ENCODE measurements at regions not wholly inside any gene's neighbourhood (a gene's known extent, or its start where the extent isn't known, plus 50 kb on each side); places are given as distances from the start of the nearest gene placed in this dataset.

- Histone ChIP-seq H3K36me3 (ENCODE audit: control insufficient read depth in 4 of 4, insufficient read depth in 4 of 4, low read length in 3 of 4) (no peaks in the 10 kb centered on the region), H3K27me3 (replicated peaks in 2 of 5; ENCODE audit: control insufficient read depth in 4 of 5, insufficient read depth in 5 of 5, low read length in 4 of 5) (peaks cover 0 to 49% (median 10%) of the 10 kb centered on the region in 5 experiments), H3K27ac (ENCODE audit: insufficient read depth in 1 of 2, low read depth in 1 of 2, low read length in 2 of 2, poor library complexity in 1 of 2, severe bottlenecking in 2 of 2) (no peak overlapping the region), H3K4me3 (ENCODE audit: control insufficient read depth in 1 of 7, extremely low read depth in 1 of 7, insufficient read depth in 4 of 7, low read depth in 2 of 7, low read length in 6 of 7) (no peak overlapping the region), H3K4me1 (ENCODE audit: control extremely low read depth in 1 of 4, control insufficient read depth in 4 of 4, insufficient read depth in 4 of 4, low read length in 3 of 4) (peaks cover 0 to 43% (median 12%) of the 10 kb centered on the region in 4 experiments), H3K9me3 (ENCODE audit: control extremely low read depth in 1 of 5, control insufficient read depth in 4 of 5, insufficient read depth in 2 of 5, low read depth in 1 of 5, low read length in 4 of 5) (no peaks in the 10 kb centered on the region)
- WGBS (ENCODE audit: insufficient coverage) = 94% methylated on average over 15 of the region's 18 CpGs
- POLR2A ChIA-PET = no interaction called here
- CTCF ChIA-PET = no interaction called here
- DNase-seq = no peak
Observed at GRCh38 chr11:70829134-70829885, 423.1 kb downstream of the SHANK2 start.

- peaks cover 0 to 38% (median 9%) of the 10 kb centered on the region in 4 experiments for H3K4me1 ChIP-seq (ENCODE audit: control extremely low read depth in 1 of 4, control insufficient read depth in 4 of 4, insufficient read depth in 4 of 4, low read length in 3 of 4)
- 19% methylated on average over 7 of the region's 9 CpGs for WGBS (ENCODE audit: insufficient coverage)
- H3K27me3 ChIP-seq (replicated peaks in 2 of 5; ENCODE audit: control insufficient read depth in 4 of 5, insufficient read depth in 5 of 5, low read length in 4 of 5) = peaks cover 0 to 46% (median 10%) of the 10 kb centered on the region in 5 experiments
- ChIA-PET POLR2A (no interaction called here), CTCF (no interaction called here)
- no peaks in the 10 kb centered on the region for H3K36me3 ChIP-seq (ENCODE audit: control insufficient read depth in 4 of 4, insufficient read depth in 4 of 4, low read length in 3 of 4)
- H3K9me3 ChIP-seq (ENCODE audit: control extremely low read depth in 1 of 5, control insufficient read depth in 4 of 5, insufficient read depth in 2 of 5, low read depth in 1 of 5, low read length in 4 of 5) = no peaks in the 10 kb centered on the region
- H3K27ac ChIP-seq (ENCODE audit: insufficient read depth in 1 of 2, low read depth in 1 of 2, low read length in 2 of 2, poor library complexity in 1 of 2, severe bottlenecking in 2 of 2) = no peak overlapping the region
- peak; percentile 51 to 91 (median 81) for DNase-seq
- H3K4me3 ChIP-seq (ENCODE audit: control insufficient read depth in 1 of 7, extremely low read depth in 1 of 7, insufficient read depth in 4 of 7, low read depth in 2 of 7, low read length in 6 of 7) = no peak overlapping the region
Observed at GRCh38 chr11:70829886-70830272, 422.5 kb downstream of the SHANK2 start.

GRCh38 chr11:70833011-70833410 lies 419.4 kb downstream of the SHANK2 start:
- peaks cover 0 to 8% (median 0%) of the 10 kb centered on the region in 4 experiments for H3K4me1 ChIP-seq (ENCODE audit: control extremely low read depth in 1 of 4, control insufficient read depth in 4 of 4, insufficient read depth in 4 of 4, low read length in 3 of 4)
- H3K4me3 ChIP-seq (ENCODE audit: control insufficient read depth in 1 of 7, extremely low read depth in 1 of 7, insufficient read depth in 4 of 7, low read depth in 2 of 7, low read length in 6 of 7) = no peak overlapping the region
- CTCF ChIA-PET = interaction anchor here (1.0 to 1.3 kb wide), 2 partner anchors 19 to 247 kb away, joined by 3 to 4 read pairs; no protein-coding TSS in a partner anchor
- peaks cover 0 to 8% (median 0%) of the 10 kb centered on the region in 5 experiments for H3K9me3 ChIP-seq (ENCODE audit: control extremely low read depth in 1 of 5, control insufficient read depth in 4 of 5, insufficient read depth in 2 of 5, low read depth in 1 of 5, low read length in 4 of 5)
- POLR2A ChIA-PET = no interaction called here
- WGBS (ENCODE audit: insufficient coverage) = 94% methylated on average over 11 of the region's 11 CpGs
- no peak overlapping the region for H3K27ac ChIP-seq (ENCODE audit: insufficient read depth in 1 of 2, low read depth in 1 of 2, low read length in 2 of 2, poor library complexity in 1 of 2, severe bottlenecking in 2 of 2)
- DNase-seq = no peak
- peaks cover 0 to 29% (median 7%) of the 10 kb centered on the region in 5 experiments for H3K27me3 ChIP-seq (replicated peaks in 2 of 5; ENCODE audit: control insufficient read depth in 4 of 5, insufficient read depth in 5 of 5, low read length in 4 of 5)
- no peaks in the 10 kb centered on the region for H3K36me3 ChIP-seq (ENCODE audit: control insufficient read depth in 4 of 4, insufficient read depth in 4 of 4, low read length in 3 of 4)

GRCh38 chr11:70833554-70833953 lies 418.8 kb downstream of the SHANK2 start:
- no peak overlapping the region for H3K27ac ChIP-seq (ENCODE audit: insufficient read depth in 1 of 2, low read depth in 1 of 2, low read length in 2 of 2, poor library complexity in 1 of 2, severe bottlenecking in 2 of 2)
- H3K36me3 ChIP-seq (ENCODE audit: control insufficient read depth in 4 of 4, insufficient read depth in 4 of 4, low read length in 3 of 4) = no peaks in the 10 kb centered on the region
- CTCF ChIA-PET = interaction anchor here (0.7 to 1.3 kb wide), 3 partner anchors 19 to 246 kb away, joined by 3 to 4 read pairs (median 3); no protein-coding TSS in a partner anchor
- 82% methylated on average over 3 of the region's 5 CpGs for WGBS (ENCODE audit: insufficient coverage)
- no peak overlapping the region for H3K4me3 ChIP-seq (ENCODE audit: control insufficient read depth in 1 of 7, extremely low read depth in 1 of 7, insufficient read depth in 4 of 7, low read depth in 2 of 7, low read length in 6 of 7)
- peaks cover 0 to 8% (median 0%) of the 10 kb centered on the region in 4 experiments for H3K4me1 ChIP-seq (ENCODE audit: control extremely low read depth in 1 of 4, control insufficient read depth in 4 of 4, insufficient read depth in 4 of 4, low read length in 3 of 4)
- DNase-seq = no peak
- peaks cover 0 to 25% (median 7%) of the 10 kb centered on the region in 5 experiments for H3K27me3 ChIP-seq (replicated peaks in 2 of 5; ENCODE audit: control insufficient read depth in 4 of 5, insufficient read depth in 5 of 5, low read length in 4 of 5)
- POLR2A ChIA-PET = no interaction called here
- H3K9me3 ChIP-seq (ENCODE audit: control extremely low read depth in 1 of 5, control insufficient read depth in 4 of 5, insufficient read depth in 2 of 5, low read depth in 1 of 5, low read length in 4 of 5) = peaks cover 0 to 14% (median 0%) of the 10 kb centered on the region in 5 experiments

- H3K27ac ChIP-seq (ENCODE audit: insufficient read depth in 1 of 2, low read depth in 1 of 2, low read length in 2 of 2, poor library complexity in 1 of 2, severe bottlenecking in 2 of 2) = no peak overlapping the region
- no peak overlapping the region for H3K4me3 ChIP-seq (ENCODE audit: control insufficient read depth in 1 of 7, extremely low read depth in 1 of 7, insufficient read depth in 4 of 7, low read depth in 2 of 7, low read length in 6 of 7)
- POLR2A ChIA-PET = no interaction called here
- DNase-seq = no peak
- peaks cover 0 to 25% (median 7%) of the 10 kb centered on the region in 5 experiments for H3K27me3 ChIP-seq (replicated peaks in 2 of 5; ENCODE audit: control insufficient read depth in 4 of 5, insufficient read depth in 5 of 5, low read length in 4 of 5)
- CTCF ChIA-PET = interaction anchor here (0.7 kb wide), 1 partner anchor 34 kb away, joined by 3 read pairs; no protein-coding TSS in a partner anchor
- H3K9me3 ChIP-seq (ENCODE audit: control extremely low read depth in 1 of 5, control insufficient read depth in 4 of 5, insufficient read depth in 2 of 5, low read depth in 1 of 5, low read length in 4 of 5) = peaks cover 0 to 16% (median 0%) of the 10 kb centered on the region in 5 experiments
- 86% methylated on average over 7 of the region's 14 CpGs for WGBS (ENCODE audit: insufficient coverage)
- H3K4me1 ChIP-seq (ENCODE audit: control extremely low read depth in 1 of 4, control insufficient read depth in 4 of 4, insufficient read depth in 4 of 4, low read length in 3 of 4) = peaks cover 0 to 8% (median 0%) of the 10 kb centered on the region in 4 experiments
- no peaks in the 10 kb centered on the region for H3K36me3 ChIP-seq (ENCODE audit: control insufficient read depth in 4 of 4, insufficient read depth in 4 of 4, low read length in 3 of 4)
Observed at GRCh38 chr11:70834277-70834940, 418.0 kb downstream of the SHANK2 start.

- H3K27me3 ChIP-seq (replicated peaks in 2 of 5; ENCODE audit: control insufficient read depth in 4 of 5, insufficient read depth in 5 of 5, low read length in 4 of 5) = peaks cover 0 to 18% (median 3%) of the 10 kb centered on the region in 5 experiments
- WGBS (ENCODE audit: insufficient coverage) = 92% methylated on average over 14 of the region's 14 CpGs
- DNase-seq = no peak
- H3K9me3 ChIP-seq (ENCODE audit: control extremely low read depth in 1 of 5, control insufficient read depth in 4 of 5, insufficient read depth in 2 of 5, low read depth in 1 of 5, low read length in 4 of 5) = peaks cover 0 to 16% (median 0%) of the 10 kb centered on the region in 5 experiments
- ChIA-PET POLR2A (no interaction called here), CTCF (no interaction called here)
- no peak overlapping the region for H3K4me3 ChIP-seq (ENCODE audit: control insufficient read depth in 1 of 7, extremely low read depth in 1 of 7, insufficient read depth in 4 of 7, low read depth in 2 of 7, low read length in 6 of 7)
- no peak overlapping the region for H3K27ac ChIP-seq (ENCODE audit: insufficient read depth in 1 of 2, low read depth in 1 of 2, low read length in 2 of 2, poor library complexity in 1 of 2, severe bottlenecking in 2 of 2)
- peaks cover 0 to 2% (median 0%) of the 10 kb centered on the region in 4 experiments for H3K4me1 ChIP-seq (ENCODE audit: control extremely low read depth in 1 of 4, control insufficient read depth in 4 of 4, insufficient read depth in 4 of 4, low read length in 3 of 4)
- no peaks in the 10 kb centered on the region for H3K36me3 ChIP-seq (ENCODE audit: control insufficient read depth in 4 of 4, insufficient read depth in 4 of 4, low read length in 3 of 4)
Observed at GRCh38 chr11:70834984-70835560, 417.3 kb downstream of the SHANK2 start.
